RKO (cell line): ENCODE measurements at regions not wholly inside any gene's neighbourhood (a gene's known extent, or its start where the extent isn't known, plus 50 kb on each side); places are given as distances from the start of the nearest gene placed in this dataset.

ENCODE experiments used
- DNase-seq: peaks from one replicate; pipeline ENCODE4 v3.0.0-alpha.2; 2016; ENCODE audit warnings: low spot score

DNA sequence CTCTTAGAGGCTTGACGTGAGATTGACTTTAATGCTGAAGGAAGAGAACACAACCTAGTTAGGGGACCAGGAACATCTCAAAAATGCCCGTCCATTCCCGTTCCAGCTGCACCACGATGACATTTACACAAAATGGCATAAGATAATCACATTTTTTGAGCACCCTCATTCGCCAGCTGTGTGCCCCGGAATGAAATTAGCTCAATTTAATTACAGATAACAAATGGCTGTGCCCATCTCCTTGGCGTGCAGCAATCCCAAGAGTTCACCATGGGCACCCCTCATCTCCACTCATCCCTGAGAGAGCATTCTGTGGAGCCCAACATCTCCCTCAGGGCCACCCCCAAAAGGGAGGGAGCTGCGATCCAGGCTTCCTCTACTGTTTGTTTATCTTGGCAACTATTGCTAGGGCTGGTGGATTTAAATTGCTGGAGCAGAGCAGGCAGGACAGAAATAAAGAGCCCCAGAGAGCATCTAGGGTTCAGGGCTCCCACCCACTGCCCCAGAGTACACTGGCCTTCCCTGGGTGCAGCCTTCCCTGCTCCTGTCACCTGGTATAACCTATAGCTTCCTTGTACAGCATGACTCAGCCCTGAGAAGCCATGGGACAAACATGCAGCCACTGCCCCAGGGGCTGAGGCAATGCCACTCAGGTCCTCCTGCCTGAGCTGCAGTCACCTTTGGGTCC is 263.5 kb downstream of the ZEB1 start:
- no peak for DNase-seq

DNA sequence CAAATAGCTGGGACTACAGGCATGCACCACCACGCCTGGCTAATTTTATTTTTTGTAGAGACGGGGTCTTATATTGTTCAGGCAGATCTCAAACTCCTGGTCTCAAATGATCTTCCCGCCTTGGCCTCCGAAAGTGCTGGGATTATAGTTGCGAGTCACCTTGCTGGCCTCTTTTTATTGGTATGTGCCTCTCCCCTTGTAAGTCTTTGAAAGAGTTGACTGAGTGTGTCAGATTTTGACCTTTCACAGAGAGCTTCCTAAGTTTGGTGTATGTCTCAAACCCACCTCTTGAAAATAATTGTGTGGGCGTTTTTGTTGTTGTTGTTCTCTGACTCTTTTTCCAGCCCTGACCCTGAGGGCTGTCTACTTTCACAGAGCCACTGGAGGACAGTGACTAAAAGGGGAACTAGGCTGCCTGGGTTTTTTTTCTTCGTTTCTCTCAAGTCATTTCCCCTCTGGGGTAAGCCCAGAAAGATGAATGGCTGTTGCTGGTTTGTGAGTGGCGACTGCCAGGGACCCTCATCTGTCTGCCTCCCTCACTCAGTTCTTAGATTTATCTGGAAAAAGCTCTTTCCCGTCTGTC is 262.8 kb downstream of the ZEB1 start:
- no peak for DNase-seq

DNA sequence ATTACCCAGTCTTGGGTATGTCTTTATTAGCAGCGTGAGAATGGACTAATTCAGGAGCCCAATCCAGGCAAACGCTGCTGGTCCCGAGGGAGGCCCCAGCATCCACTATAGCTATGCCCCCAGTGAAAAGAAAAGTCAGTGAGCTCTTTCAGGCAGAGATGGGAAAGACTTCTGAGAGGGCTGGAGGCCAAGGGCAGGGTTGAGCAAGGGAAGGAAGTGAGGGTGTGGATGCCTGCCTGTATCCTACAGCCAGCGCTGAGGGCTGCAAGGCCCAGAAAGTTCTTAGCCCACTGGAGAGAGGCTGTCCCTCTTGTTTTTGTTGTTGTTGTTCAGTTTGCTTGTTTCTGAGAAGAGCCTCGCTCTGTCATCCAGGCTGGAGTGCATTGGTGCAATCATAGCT is 261.6 kb downstream of the ZEB1 start:
- DNase-seq, result no peak
